ENCODE measurements at regions not wholly inside any gene's neighbourhood (a gene's known extent, or its start where the extent isn't known, plus 50 kb on each side); places are given as distances from the start of the nearest gene placed in this dataset.

DNA sequence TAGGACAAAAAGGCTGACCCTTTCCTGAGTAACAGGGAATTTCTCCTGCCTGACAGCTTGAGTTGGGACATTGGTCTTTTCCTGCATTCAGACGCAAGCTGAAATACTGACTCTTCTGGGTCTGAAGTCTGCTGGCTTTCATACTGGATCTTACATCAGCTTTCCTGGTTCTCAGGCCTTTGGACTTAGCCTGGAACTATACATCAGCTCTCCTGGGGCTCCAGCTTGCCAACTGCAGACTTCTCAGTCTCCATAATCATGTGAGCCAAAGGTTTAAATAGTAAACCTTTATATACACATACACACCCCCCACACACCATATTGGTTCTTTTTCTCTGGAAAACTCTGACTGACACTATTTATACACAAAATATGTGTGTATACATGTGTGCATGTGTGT, 59.0 kb upstream of the KCND3 start:
- in situ Hi-C loops (cut with MboI) = no loop called here
- H3K9me3 ChIP-seq (replicated peaks; ENCODE audit: control insufficient read depth, insufficient read depth, low read length) = no peaks in the 10 kb centered on the region
- FAIRE-seq (no peak), ATAC-seq (no peak), DNase-seq (ENCODE audit: low read depth, low spot score) (no peak)
- H3K9ac ChIP-seq (ENCODE audit: control insufficient read depth, insufficient read depth, low read length) = no peak overlapping the region
- H4K20me1 ChIP-seq (ENCODE audit: control insufficient read depth, insufficient read depth) = no peaks in the 10 kb centered on the region
- H3K4me3 ChIP-seq = no peak overlapping the region
- H3K27me3 ChIP-seq (replicated peaks in 1 of 2; ENCODE audit: control insufficient read depth in 2 of 2, insufficient read depth in 2 of 2, low read length in 1 of 2) = no peaks in the 10 kb centered on the region; a peak in 1 of 4 replicates
- ChIA-PET SMC1A (ENCODE audit: uncharacterized antibody, unreplicated experiment) (no interaction called here), POLR2A (interaction anchor here (0.6 kb wide), 1 partner anchor 526 kb away, joined by 4 read pairs; no protein-coding TSS in a partner anchor), CTCF (no interaction called here), RAD21 (ENCODE audit: unreplicated experiment) (no interaction called here)
- no peaks in the 10 kb centered on the region for H3K36me3 ChIP-seq (ENCODE audit: control insufficient read depth in 2 of 2, insufficient read depth in 2 of 2, low read length in 1 of 2)
- BruUV-seq (replicated peaks) = no TSS peak
- H3K4me1 ChIP-seq (ENCODE audit: control insufficient read depth, insufficient read depth, low read length) = no peaks in the 10 kb centered on the region
- TF ChIP-seq, protein P1, sequence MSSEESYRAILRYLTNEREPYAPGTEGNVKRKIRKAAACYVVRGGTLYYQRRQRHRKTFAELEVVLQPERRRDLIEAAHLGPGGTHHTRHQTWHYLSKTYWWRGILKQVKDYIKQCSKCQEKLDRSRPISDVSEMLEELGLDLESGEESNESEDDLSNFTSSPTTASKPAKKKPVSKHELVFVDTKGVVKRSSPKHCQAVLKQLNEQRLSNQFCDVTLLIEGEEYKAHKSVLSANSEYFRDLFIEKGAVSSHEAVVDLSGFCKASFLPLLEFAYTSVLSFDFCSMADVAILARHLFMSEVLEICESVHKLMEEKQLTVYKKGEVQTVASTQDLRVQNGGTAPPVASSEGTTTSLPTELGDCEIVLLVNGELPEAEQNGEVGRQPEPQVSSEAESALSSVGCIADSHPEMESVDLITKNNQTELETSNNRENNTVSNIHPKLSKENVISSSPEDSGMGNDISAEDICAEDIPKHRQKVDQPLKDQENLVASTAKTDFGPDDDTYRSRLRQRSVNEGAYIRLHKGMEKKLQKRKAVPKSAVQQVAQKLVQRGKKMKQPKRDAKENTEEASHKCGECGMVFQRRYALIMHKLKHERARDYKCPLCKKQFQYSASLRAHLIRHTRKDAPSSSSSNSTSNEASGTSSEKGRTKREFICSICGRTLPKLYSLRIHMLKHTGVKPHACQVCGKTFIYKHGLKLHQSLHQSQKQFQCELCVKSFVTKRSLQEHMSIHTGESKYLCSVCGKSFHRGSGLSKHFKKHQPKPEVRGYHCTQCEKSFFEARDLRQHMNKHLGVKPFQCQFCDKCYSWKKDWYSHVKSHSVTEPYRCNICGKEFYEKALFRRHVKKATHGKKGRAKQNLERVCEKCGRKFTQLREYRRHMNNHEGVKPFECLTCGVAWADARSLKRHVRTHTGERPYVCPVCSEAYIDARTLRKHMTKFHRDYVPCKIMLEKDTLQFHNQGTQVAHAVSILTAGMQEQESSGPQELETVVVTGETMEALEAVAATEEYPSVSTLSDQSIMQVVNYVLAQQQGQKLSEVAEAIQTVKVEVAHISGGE (CRISPR knock-in tag; IDR thresholded peaks at IDR 0.05) = no peak
- TF ChIP-seq, protein P2, sequence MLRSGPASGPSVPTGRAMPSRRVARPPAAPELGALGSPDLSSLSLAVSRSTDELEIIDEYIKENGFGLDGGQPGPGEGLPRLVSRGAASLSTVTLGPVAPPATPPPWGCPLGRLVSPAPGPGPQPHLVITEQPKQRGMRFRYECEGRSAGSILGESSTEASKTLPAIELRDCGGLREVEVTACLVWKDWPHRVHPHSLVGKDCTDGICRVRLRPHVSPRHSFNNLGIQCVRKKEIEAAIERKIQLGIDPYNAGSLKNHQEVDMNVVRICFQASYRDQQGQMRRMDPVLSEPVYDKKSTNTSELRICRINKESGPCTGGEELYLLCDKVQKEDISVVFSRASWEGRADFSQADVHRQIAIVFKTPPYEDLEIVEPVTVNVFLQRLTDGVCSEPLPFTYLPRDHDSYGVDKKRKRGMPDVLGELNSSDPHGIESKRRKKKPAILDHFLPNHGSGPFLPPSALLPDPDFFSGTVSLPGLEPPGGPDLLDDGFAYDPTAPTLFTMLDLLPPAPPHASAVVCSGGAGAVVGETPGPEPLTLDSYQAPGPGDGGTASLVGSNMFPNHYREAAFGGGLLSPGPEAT (IDR thresholded peaks at IDR 0.05; ENCODE audit: low read depth) = no peak
- H3K79me2 ChIP-seq (ENCODE audit: control insufficient read depth, insufficient read depth, low read length) = no peaks in the 10 kb centered on the region
- H3K27ac ChIP-seq (ENCODE audit: control insufficient read depth, insufficient read depth) = no peak overlapping the region
- intact Hi-C loops (cut with micrococcal nuclease; ENCODE audit: unreplicated experiment) = no loop called here
- H2AFZ ChIP-seq (ENCODE audit: control insufficient read depth, low read depth, low read length) = no peak overlapping the region
- H3K4me2 ChIP-seq (ENCODE audit: control insufficient read depth, insufficient read depth) = no peak overlapping the region
- 33% methylated on average over 1 of the region's 1 CpG for WGBS (ENCODE audit: insufficient coverage, insufficient replicate concordance, low lambda C conversion rate, missing lambda C conversion rate)

Measured in GM12878 (cell line).